ENCODE measurements at regions not wholly inside any gene's neighbourhood (a gene's known extent, or its start where the extent isn't known, plus 50 kb on each side); places are given as distances from the start of the nearest gene placed in this dataset.

DNA sequence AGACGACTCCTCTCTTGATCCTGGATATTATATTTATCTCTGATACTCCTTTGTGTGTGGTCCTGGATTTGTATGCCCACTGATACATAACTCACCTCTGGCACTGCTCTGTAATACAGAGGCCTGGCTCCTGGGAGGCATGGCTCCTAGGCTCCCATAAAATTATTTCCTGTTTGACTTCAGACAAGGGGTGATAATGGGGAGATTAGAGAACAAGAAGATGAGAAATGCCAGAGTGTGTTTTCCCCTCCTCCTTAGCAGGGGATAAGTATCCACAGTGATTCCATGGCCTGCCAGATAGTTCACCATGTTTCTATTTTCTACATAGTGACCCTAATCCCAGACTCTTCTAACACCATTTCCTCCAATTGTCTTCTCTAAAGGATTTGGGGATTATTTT is 165.7 kb upstream of the PLSCR5 start:
- H3K4me1 ChIP-seq (ENCODE audit: control insufficient read depth in 1 of 2, insufficient read depth in 2 of 2, low read depth in 1 of 2, low read length in 1 of 2): no peaks in the 10 kb centered on the region
- no peaks in the 10 kb centered on the region for H3K79me2 ChIP-seq (ENCODE audit: insufficient read depth)
- no peak overlapping the region for H3K4me2 ChIP-seq
- no peak overlapping the region for H3K9ac ChIP-seq
- no peaks in the 10 kb centered on the region; the same call in 1 of the 2 replicates for H3K27me3 ChIP-seq (ENCODE audit: insufficient read depth)
- ChIA-PET POLR2A (no interaction called here), CTCF (no interaction called here)
- no peak for DNase-seq
- H3K9me2 ChIP-seq: no peaks in the 10 kb centered on the region
- no peak overlapping the region for H2AFZ ChIP-seq (ENCODE audit: low read depth)
- no peak for TF ChIP-seq FOSL2 (IDR thresholded peaks at IDR 0.05; ENCODE audit: borderline replicate concordance, low read depth)
- TF ChIP-seq NRF1 (IDR thresholded peaks at IDR 0.05; ENCODE audit: low read depth, low read length): no peak
- no peak for TF ChIP-seq TCF12 (IDR thresholded peaks at IDR 0.05)
- TF ChIP-seq ZBTB33 (IDR thresholded peaks at IDR 0.05; ENCODE audit: borderline replicate concordance, low read depth): no peak
- TF ChIP-seq GABPA (IDR thresholded peaks at IDR 0.05; ENCODE audit: low read depth): no peak
- TF ChIP-seq MEF2A (IDR thresholded peaks at IDR 0.05; ENCODE audit: borderline replicate concordance, low read depth): no peak
- no peak for TF ChIP-seq EZH2phosphoT487 (IDR thresholded peaks at IDR 0.05; ENCODE audit: borderline replicate concordance, low read depth)
- TF ChIP-seq PBX3 (IDR thresholded peaks at IDR 0.05): no peak
- no peak for TF ChIP-seq GATA2 (CRISPR knock-in tag; IDR thresholded peaks at IDR 0.05)
- TF ChIP-seq, protein P1, sequence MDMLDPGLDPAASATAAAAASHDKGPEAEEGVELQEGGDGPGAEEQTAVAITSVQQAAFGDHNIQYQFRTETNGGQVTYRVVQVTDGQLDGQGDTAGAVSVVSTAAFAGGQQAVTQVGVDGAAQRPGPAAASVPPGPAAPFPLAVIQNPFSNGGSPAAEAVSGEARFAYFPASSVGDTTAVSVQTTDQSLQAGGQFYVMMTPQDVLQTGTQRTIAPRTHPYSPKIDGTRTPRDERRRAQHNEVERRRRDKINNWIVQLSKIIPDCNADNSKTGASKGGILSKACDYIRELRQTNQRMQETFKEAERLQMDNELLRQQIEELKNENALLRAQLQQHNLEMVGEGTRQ (IDR thresholded peaks at IDR 0.05; ENCODE audit: borderline replicate concordance, low read depth, low read length): no peak
- no peaks in the 10 kb centered on the region for H3K36me3 ChIP-seq (replicated peaks in 1 of 2; ENCODE audit: control insufficient read depth in 1 of 2, insufficient read depth in 2 of 2, low read length in 1 of 2)
- H3F3A ChIP-seq (replicated peaks; ENCODE audit: insufficient read depth): no peaks in the 10 kb centered on the region
- no peak overlapping the region for H3K4me3 ChIP-seq (ENCODE audit: low read depth in 2 of 2, low read length in 1 of 2)
- H4K20me1 ChIP-seq (ENCODE audit: insufficient read depth): no peaks in the 10 kb centered on the region
- no peaks in the 10 kb centered on the region for H3K9me3 ChIP-seq
- no peak overlapping the region for H3K27ac ChIP-seq (ENCODE audit: low read depth in 2 of 2, low read length in 1 of 2)
- WGBS (ENCODE audit: low lambda C conversion rate): 3% methylated on average over 1 of the region's 1 CpG

- WGBS (ENCODE audit: low lambda C conversion rate): 12% methylated on average over 2 of the region's 2 CpGs
- Histone ChIP-seq H4K20me1 (ENCODE audit: insufficient read depth) (no peaks in the 10 kb centered on the region), H3K4me3 (ENCODE audit: low read depth in 2 of 2, low read length in 1 of 2) (no peak overlapping the region), H3K4me1 (ENCODE audit: control insufficient read depth in 1 of 2, insufficient read depth in 2 of 2, low read depth in 1 of 2, low read length in 1 of 2) (no peaks in the 10 kb centered on the region), H3K9me3 (no peaks in the 10 kb centered on the region), H3F3A (replicated peaks; ENCODE audit: insufficient read depth) (peaks cover under 1% of the 10 kb centered on the region), H3K27me3 (ENCODE audit: insufficient read depth) (no peaks in the 10 kb centered on the region; the same call in 1 of the 2 replicates), H3K9me2 (no peaks in the 10 kb centered on the region), H3K36me3 (replicated peaks in 1 of 2; ENCODE audit: control insufficient read depth in 1 of 2, insufficient read depth in 2 of 2, low read length in 1 of 2) (no peaks in the 10 kb centered on the region), H2AFZ (ENCODE audit: low read depth) (no peak overlapping the region), H3K4me2 (no peak overlapping the region), H3K9ac (no peak overlapping the region), H3K27ac (ENCODE audit: low read depth in 2 of 2, low read length in 1 of 2) (no peak overlapping the region), H3K79me2 (ENCODE audit: insufficient read depth) (no peaks in the 10 kb centered on the region)
- CTCF ChIA-PET: no interaction called here
- POLR2A ChIA-PET: no interaction called here
- no peak for DNase-seq
- TF ChIP-seq JUND (IDR thresholded peaks at IDR 0.05) (no peak), RAD21 (IDR thresholded peaks at IDR 0.05; ENCODE audit: low read length) (no peak), NFIC (IDR thresholded peaks at IDR 0.05; ENCODE audit: borderline replicate concordance) (no peak), RFX5 (IDR thresholded peaks at IDR 0.05; ENCODE audit: low read length) (no peak), ELF1 (IDR thresholded peaks at IDR 0.05) (no peak), SIN3A (IDR thresholded peaks at IDR 0.05; ENCODE audit: borderline replicate concordance, low read depth, low read length) (no peak), RCOR1 (IDR thresholded peaks at IDR 0.05; ENCODE audit: low read length) (no peak), EP300 (IDR thresholded peaks at IDR 0.05; ENCODE audit: borderline replicate concordance in 1 of 2, low read depth in 1 of 2, low read length in 1 of 2) (no peak), TEAD4 (IDR thresholded peaks at IDR 0.05; ENCODE audit: borderline replicate concordance, insufficient read depth) (no peak), REST (IDR thresholded peaks at IDR 0.05; ENCODE audit: low read depth, low read length) (no peak), FOXJ3 (CRISPR knock-in tag; IDR thresholded peaks at IDR 0.05) (no peak), EZH2phosphoT487 (IDR thresholded peaks at IDR 0.05; ENCODE audit: borderline replicate concordance, low read depth) (no peak), CHD2 (IDR thresholded peaks at IDR 0.05; ENCODE audit: low read length, partially characterized antibody) (no peak)
- TF ChIP-seq, protein P1 (IDR thresholded peaks at IDR 0.05; ENCODE audit: borderline replicate concordance, low read depth, low read length): no peak
Measured at GRCh38 chr3:146770301-146770700, 165.2 kb upstream of the PLSCR5 start.

Measured in SK-N-SH (cell line).